Transverse colon (tissue), 4 donors: ENCODE measurements at regions not wholly inside any gene's neighbourhood (a gene's known extent, or its start where the extent isn't known, plus 50 kb on each side); places are given as distances from the start of the nearest gene placed in this dataset.
A peak's percentile ranks its signal among the peaks of the same experiment; 100 is the strongest.

ENCODE experiments used
- DNase-seq: peaks from one replicate; pipeline ENCODE4 v3.0.0-alpha.2; 2019
- H3K27ac ChIP-seq, 4 donors: fragments of 200-600 bp; sonication (generic); 2 replicates each; pipeline ENCODE4 v1.5.1; 2016 to 2018; ENCODE audit warnings: inconsistent platforms in 4 of 4
- H3K27me3 ChIP-seq: fragments of 200-600 bp; sonication (generic); 2 replicates; pipeline ENCODE4 v1.5.1; 2017; ENCODE audit warnings: inconsistent platforms
- H3K36me3 ChIP-seq, 4 donors: fragments of 200-600 bp; sonication (generic); 2 replicates each; pipeline ENCODE4 v1.5.1; 2017 to 2019; ENCODE audit warnings: inconsistent platforms in 4 of 4
- H3K4me1 ChIP-seq, 4 donors: fragments of 200-600 bp; sonication (generic); 2 replicates each; pipeline ENCODE4 v1.5.1; 2017 to 2020; ENCODE audit warnings: inconsistent platforms in 4 of 4
- H3K4me3 ChIP-seq, 4 donors: fragments of 200-600 bp; sonication (generic); 1 replicate in 1 of 4; 2 replicates in 3 of 4; pipeline versions ENCODE4 v1.5.1 to v1.6.1; 2017 to 2019; ENCODE audit warnings: inconsistent platforms in 4 of 4
- H3K9me3 ChIP-seq, 2 donors: fragments of 200-600 bp; sonication (generic); 2 replicates each; pipeline ENCODE4 v1.5.1; 2017 to 2019; ENCODE audit warnings: inconsistent platforms in 2 of 2
- EP300 ChIP-seq: sonication (generic); formaldehyde crosslinking; IDR thresholded peaks from one replicate; pipeline ENCODE4 v1.6.1; 2017; ENCODE audit warnings: antibody characterized with exemption, low read depth
- POLR2A ChIP-seq: fragments of 450-650 bp; IDR thresholded peaks from one replicate; pipeline ENCODE4 v1.6.1; 2016; ENCODE audit warnings: antibody characterized with exemption, mild to moderate bottlenecking, moderate library complexity
- POLR2AphosphoS5 ChIP-seq, 3 donors: sonication (generic); formaldehyde crosslinking; IDR thresholded peaks; one replicate each; pipeline ENCODE4 v1.6.1; 2016; ENCODE audit warnings: antibody characterized with exemption in 3 of 3
- WGBS, 2 donors: methylation state at CpG; one replicate each; pipeline ENCODE4 v1.1.5; 2018; ENCODE audit warnings: low coverage in 1 of 2; 5-methylcytosine and 5-hydroxymethylcytosine counted together
- in situ Hi-C, 4 donors: fragments of 200-750 bp; cut with MboI; loops; one replicate each; pipeline versions ENCODE4 v1.15.0 to v1.15.1; 2017; ENCODE audit warnings: low sequenced_read_pairs in 3 of 4, low pct_ligation_motif_present in 1 of 4, low pct_unique_long_range_greater_than_20kb in 1 of 4
- intact Hi-C: fragments of 100-400 bp; cut with DNase I; formaldehyde crosslinking; loops from one replicate; pipeline ENCODE4 v1.15.1; 2023; ENCODE audit warnings: low total_unique reads
- TF ChIP-seq, protein P1 (sequence below), 5 experiments: fragments of 200-600 bp in 3 of 5; fragments of 450-650 bp in 2 of 5; sonication (generic) in 3 of 5; IDR thresholded peaks; 1 replicate in 2 of 5; 2 replicates in 3 of 5; pipeline ENCODE4 v1.5.1; 2016 to 2017; ENCODE audit warnings: antibody characterized with exemption in 5 of 5, inconsistent platforms in 3 of 5, mild to moderate bottlenecking in 2 of 5, moderate library complexity in 1 of 5

DNA sequence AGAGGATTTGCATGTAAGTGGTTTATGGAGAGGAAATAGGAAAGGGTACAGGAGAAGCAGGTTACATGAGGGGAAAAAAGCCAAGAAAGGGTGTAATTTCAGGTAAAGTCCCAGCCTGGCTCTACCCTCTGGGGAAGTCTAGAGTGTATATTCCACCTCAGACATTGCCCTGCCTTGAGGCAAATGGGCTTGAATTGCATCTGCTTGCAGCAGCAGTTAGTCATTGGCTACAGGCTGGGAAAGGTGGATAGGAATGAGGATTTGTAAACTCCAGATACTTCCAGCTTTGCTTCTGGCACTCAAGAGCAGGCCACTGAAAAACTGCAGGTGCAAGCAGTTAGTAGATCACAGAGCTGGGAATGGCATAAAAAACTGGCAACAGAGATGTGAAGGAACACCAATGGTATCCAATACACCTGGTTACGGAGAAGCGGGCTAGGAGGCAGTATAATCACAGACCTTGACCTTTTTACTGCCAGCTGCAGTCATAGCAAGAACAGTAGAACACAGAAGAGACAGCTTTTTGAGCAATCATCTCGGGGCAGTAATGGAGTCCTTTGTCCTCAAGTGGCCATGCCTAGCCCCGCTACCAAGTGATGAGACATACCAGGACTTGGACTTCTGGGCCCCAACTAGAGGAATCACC lies 226.9 kb upstream of the NRIP1 start:
- intact Hi-C loops: no loop called here

GRCh38 chr21:15293240-15293639 lies 228.4 kb upstream of the NRIP1 start:
- TF ChIP-seq, protein P1, sequence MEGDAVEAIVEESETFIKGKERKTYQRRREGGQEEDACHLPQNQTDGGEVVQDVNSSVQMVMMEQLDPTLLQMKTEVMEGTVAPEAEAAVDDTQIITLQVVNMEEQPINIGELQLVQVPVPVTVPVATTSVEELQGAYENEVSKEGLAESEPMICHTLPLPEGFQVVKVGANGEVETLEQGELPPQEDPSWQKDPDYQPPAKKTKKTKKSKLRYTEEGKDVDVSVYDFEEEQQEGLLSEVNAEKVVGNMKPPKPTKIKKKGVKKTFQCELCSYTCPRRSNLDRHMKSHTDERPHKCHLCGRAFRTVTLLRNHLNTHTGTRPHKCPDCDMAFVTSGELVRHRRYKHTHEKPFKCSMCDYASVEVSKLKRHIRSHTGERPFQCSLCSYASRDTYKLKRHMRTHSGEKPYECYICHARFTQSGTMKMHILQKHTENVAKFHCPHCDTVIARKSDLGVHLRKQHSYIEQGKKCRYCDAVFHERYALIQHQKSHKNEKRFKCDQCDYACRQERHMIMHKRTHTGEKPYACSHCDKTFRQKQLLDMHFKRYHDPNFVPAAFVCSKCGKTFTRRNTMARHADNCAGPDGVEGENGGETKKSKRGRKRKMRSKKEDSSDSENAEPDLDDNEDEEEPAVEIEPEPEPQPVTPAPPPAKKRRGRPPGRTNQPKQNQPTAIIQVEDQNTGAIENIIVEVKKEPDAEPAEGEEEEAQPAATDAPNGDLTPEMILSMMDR (IDR thresholded peaks at IDR 0.05): no peak
- TF ChIP-seq POLR2A (no peak), EP300 (no peak), POLR2AphosphoS5 (IDR thresholded peaks at IDR 0.05) (no peak)
- no peak for DNase-seq
- intact Hi-C loops: no loop called here
- H3K27ac ChIP-seq: no peak overlapping the region
- H3K4me1 ChIP-seq: peaks cover 0 to 31% (median 3%) of the 10 kb centered on the region in 4 donors
- H3K36me3 ChIP-seq: no peaks in the 10 kb centered on the region
- H3K4me3 ChIP-seq: no peak overlapping the region
- H3K9me3 ChIP-seq: no peaks in the 10 kb centered on the region
- in situ Hi-C loops: loop anchor here in 1 of 4 donors (25.0 kb wide), 1 partner anchor 169 kb away; no protein-coding TSS in a partner anchor
- no peaks in the 10 kb centered on the region for H3K27me3 ChIP-seq

More for the DNA sequence above, 226.9 kb upstream of the NRIP1 start:
- Histone ChIP-seq H3K4me1 (peaks cover 0 to 31% (median 3%) of the 10 kb centered on the region in 4 donors), H3K4me3 (no peak overlapping the region), H3K36me3 (no peaks in the 10 kb centered on the region), H3K27me3 (no peaks in the 10 kb centered on the region), H3K27ac (peak overlapping the region in 1 of 4 donors; percentile 52), H3K9me3 (no peaks in the 10 kb centered on the region)
- TF ChIP-seq POLR2AphosphoS5 (IDR thresholded peaks at IDR 0.05) (no peak), EP300 (no peak), POLR2A (no peak)
- TF ChIP-seq, protein P1 (IDR thresholded peaks at IDR 0.05): no peak
- peak; percentile 13 for DNase-seq
- WGBS, 2 donors: 40 to 65% methylated on average over 4 of the region's 4 CpGs
- in situ Hi-C loops: loop anchor here in 1 of 4 donors (25.0 kb wide), 1 partner anchor 171 kb away; no protein-coding TSS in a partner anchor

DNA sequence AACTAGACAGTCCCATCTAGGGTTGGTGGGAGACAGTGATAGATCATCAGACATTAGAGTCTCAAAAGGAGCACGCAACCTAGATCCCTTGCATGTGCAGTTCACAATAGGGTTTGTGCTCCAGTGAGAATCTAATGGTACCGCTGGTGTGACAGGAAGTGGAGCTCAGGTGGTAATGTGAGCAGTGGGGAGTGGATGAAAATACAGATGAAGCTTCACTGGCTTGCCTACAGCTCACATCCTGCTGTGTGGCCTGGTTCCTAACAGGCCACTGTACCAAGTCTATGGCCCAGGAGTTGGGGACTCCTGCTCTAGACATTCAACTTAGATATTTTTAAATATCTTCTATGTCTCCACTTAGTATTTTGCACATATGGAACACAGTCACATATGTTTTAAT lies 231.1 kb upstream of the NRIP1 start:
- H3K9me3 ChIP-seq: no peaks in the 10 kb centered on the region
- no peak for DNase-seq
- intact Hi-C loops: no loop called here
- 96% methylated on average over 2 of the region's 2 CpGs; no CpG with 5 or more reads in 1 of the 2 donors for WGBS, 2 donors
- H3K36me3 ChIP-seq: no peaks in the 10 kb centered on the region
- no peaks in the 10 kb centered on the region for H3K27me3 ChIP-seq
- H3K4me3 ChIP-seq: no peak overlapping the region
- in situ Hi-C loops: loop anchor here in 1 of 4 donors (25.0 kb wide), 1 partner anchor 166 kb away; no protein-coding TSS in a partner anchor
- H3K27ac ChIP-seq: no peak overlapping the region
- TF ChIP-seq POLR2AphosphoS5 (IDR thresholded peaks at IDR 0.05) (no peak), POLR2A (no peak), EP300 (no peak)
- TF ChIP-seq, protein P1 (IDR thresholded peaks at IDR 0.05): no peak
- peaks cover 0 to 26% (median 3%) of the 10 kb centered on the region in 4 donors for H3K4me1 ChIP-seq

DNA sequence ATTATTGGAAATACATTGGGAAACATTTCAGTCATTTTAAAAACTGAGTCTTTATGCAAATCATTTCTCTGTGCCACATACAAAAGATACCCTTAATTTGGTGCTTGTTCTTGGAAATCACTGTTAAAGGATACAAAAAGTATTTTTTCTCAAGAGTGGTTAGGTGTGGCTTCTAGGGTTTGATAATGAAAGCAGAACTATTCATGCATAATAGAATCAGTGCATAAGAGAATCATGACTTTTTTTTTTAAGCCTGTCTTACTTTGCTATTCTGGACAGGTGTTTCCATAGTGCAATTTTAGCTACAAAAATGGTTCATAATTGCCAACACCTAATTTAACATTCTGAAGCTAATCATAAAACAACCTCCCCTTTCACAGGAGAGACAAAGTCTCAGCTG lies 233.0 kb upstream of the NRIP1 start:
- no peaks in the 10 kb centered on the region for H3K36me3 ChIP-seq
- no peak overlapping the region for H3K27ac ChIP-seq
- H3K9me3 ChIP-seq: no peaks in the 10 kb centered on the region
- H3K4me1 ChIP-seq: peaks cover 0 to 6% (median 0%) of the 10 kb centered on the region in 4 donors
- H3K4me3 ChIP-seq: no peak overlapping the region
- in situ Hi-C loops: loop anchor here in 1 of 4 donors (25.0 kb wide), 1 partner anchor 164 kb away; no protein-coding TSS in a partner anchor
- intact Hi-C loops: no loop called here
- TF ChIP-seq, protein P1 (IDR thresholded peaks at IDR 0.05): no peak
- TF ChIP-seq POLR2A (no peak), EP300 (no peak), POLR2AphosphoS5 (IDR thresholded peaks at IDR 0.05) (no peak)
- no peak for DNase-seq
- no peaks in the 10 kb centered on the region for H3K27me3 ChIP-seq
